Stimulated activated memory B cell treated with anti-CD40 and anti-IgM and Interleukin-4, amounts not matched to agents 10 μg/mL and 1 μg/mL and 100 μg/mL, for 72 hours (primary cell): ENCODE measurements at regions not wholly inside any gene's neighbourhood (a gene's known extent, or its start where the extent isn't known, plus 50 kb on each side); places are given as distances from the start of the nearest gene placed in this dataset.
"Not testable (repeated sequence)": the region's sequence is repeated elsewhere in the genome, so short reads cannot be mapped to it uniquely, and the experiment has no call there.

Experiments
- ATAC-seq: fragments of 150-1000 bp; cut with Tn5 transposase; 2 replicates; pipeline ENCODE4 v1.10.0; 2021
- H3K27ac Mint-ChIP-seq: one replicate; pipeline ENCODE4 v1.8.0; 2022; ENCODE audit warnings: mild to moderate bottlenecking, mixed read lengths
- H3K27me3 Mint-ChIP-seq: one replicate; pipeline ENCODE4 v1.8.0; 2022; ENCODE audit warnings: mixed read lengths
- H3K36me3 Mint-ChIP-seq: one replicate; pipeline ENCODE4 v1.8.0; 2022; ENCODE audit warnings: mixed read lengths
- H3K4me1 Mint-ChIP-seq: one replicate; pipeline ENCODE4 v1.8.0; 2022; ENCODE audit warnings: mixed read lengths
- H3K4me3 Mint-ChIP-seq: one replicate; pipeline ENCODE4 v1.8.0; 2022; ENCODE audit warnings: mild to moderate bottlenecking, moderate library complexity, mixed read lengths
- H3K9me3 Mint-ChIP-seq: one replicate; pipeline ENCODE4 v1.8.0; 2022; ENCODE audit warnings: mixed read lengths

DNA sequence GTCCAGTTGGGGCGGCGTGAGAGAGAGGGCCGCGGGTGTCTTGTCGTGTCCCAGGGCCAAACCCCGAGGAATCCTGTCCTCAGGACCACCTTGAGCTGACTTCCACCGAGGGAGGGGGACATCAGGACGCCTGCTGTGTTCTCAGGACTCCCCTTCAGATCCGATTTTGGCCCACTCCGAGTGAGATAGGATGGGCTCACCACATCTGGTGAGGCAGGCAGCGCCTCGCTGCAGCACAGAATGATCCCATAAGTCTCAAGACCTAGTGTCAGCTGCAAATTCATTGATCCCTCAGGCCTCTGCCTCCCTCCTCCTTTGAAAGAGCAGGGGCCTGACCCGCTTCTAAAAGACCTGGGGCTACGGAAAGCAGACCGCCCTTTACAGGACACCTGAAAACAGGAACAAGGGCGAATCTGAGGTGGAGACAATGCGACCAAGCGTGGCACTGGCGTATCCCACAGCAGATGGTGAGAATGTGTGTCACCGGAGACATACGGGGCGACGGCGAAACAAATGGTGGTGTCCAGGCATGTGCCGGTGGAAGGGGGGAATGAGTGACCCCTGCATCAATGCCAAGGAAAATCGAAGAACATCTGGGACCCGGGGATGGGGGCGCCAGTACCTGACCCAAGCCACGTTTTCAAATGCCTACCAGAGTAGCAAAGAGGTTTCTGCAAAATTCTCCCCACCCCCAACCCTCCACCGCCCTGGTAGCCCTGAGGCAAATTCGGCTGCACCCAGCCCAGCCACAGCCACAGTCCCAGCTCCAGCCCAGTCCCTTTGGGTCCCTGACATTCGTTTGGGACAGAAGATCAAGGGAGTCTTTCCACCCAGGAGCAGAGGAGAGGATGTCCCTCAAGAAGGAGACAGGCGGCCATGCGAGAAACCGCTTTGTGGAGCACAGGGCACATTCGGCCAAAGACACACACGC is 162.1 kb upstream of the ZNF337 start:
- peaks cover 99% of the 10 kb centered on the region for H3K27me3 Mint-ChIP-seq
- ATAC-seq: no peak
- peaks cover 10% of the 10 kb centered on the region for H3K9me3 Mint-ChIP-seq
- H3K27ac Mint-ChIP-seq: no peak overlapping the region
- peaks cover 6% of the 10 kb centered on the region for H3K36me3 Mint-ChIP-seq
- H3K4me1 Mint-ChIP-seq: peaks cover 58% of the 10 kb centered on the region
- no peak overlapping the region for H3K4me3 Mint-ChIP-seq

GRCh38 chr20:25857091-25857788 is 160.6 kb upstream of the ZNF337 start:
- H3K36me3 Mint-ChIP-seq, H3K27ac Mint-ChIP-seq, H3K4me3 Mint-ChIP-seq, ATAC-seq: not testable (repeated sequence)
- peaks cover 10% of the 10 kb centered on the region for H3K9me3 Mint-ChIP-seq
- peaks cover 98% of the 10 kb centered on the region for H3K27me3 Mint-ChIP-seq
- peaks cover 54% of the 10 kb centered on the region for H3K4me1 Mint-ChIP-seq

GRCh38 chr20:25856256-25856884 is 159.7 kb upstream of the ZNF337 start:
- no peak for ATAC-seq
- no peak overlapping the region for H3K27ac Mint-ChIP-seq
- H3K4me3 Mint-ChIP-seq: no peak overlapping the region
- H3K9me3 Mint-ChIP-seq: peaks cover 10% of the 10 kb centered on the region
- H3K36me3 Mint-ChIP-seq: peaks cover 6% of the 10 kb centered on the region
- H3K4me1 Mint-ChIP-seq: peaks cover 46% of the 10 kb centered on the region
- peaks cover 98% of the 10 kb centered on the region for H3K27me3 Mint-ChIP-seq

DNA sequence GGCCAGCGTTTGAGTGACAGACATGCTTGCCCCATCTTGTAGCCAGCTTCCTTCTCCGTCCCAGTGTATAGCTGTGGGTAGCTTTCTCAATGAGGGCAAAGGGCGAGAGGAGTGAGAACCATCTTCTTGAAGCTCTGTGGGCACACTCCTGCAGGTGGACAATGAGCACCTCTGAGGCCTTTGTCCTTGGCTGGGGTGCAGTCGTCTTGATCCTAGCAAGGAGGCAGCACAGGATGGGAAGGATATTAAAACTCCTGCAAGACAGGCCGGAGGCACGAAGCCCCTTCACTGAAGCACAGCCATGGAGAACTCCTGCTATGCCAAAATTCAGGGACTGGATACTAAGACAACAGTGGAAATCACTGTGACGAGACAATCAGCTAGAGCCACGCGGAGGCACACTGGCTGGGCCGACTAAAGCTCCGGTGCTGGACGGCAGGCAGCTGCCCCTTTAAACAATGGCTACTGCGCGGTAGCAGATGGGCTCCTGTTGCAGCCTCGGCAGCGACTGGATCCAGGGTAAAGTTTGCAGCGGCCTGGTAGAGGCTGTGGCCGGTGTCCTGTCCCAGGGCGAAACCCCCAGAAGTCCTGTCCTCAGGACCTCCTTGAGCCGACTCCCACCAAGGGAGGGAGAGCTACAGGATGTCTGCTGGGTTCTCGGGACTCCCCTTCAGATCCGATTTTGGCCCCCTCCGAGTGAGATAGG is 159.0 kb upstream of the ZNF337 start:
- peaks cover 38% of the 10 kb centered on the region for H3K4me1 Mint-ChIP-seq
- H3K27me3 Mint-ChIP-seq: peaks cover 96% of the 10 kb centered on the region
- not testable (repeated sequence) for H3K4me3 Mint-ChIP-seq, ATAC-seq, H3K36me3 Mint-ChIP-seq, H3K27ac Mint-ChIP-seq
- peaks cover 10% of the 10 kb centered on the region for H3K9me3 Mint-ChIP-seq

DNA sequence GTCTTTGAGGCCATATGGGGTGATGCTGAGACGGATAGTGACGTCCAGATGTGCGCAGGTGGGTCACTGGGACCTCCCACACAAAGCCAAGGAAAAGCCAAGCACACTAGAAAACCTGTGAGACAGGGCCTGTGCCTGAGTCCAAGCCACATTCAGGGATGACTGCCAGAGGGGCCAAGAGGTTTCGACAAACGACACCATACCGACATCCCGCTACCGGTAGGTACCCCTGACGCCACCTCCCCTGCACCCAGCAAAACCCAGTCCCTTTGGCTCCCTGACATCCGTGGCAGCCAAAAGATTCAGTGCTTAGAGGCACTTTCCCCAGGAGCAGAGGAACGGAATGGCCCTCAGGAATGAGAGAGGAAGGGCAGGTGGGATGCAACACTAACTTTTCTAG is 158.0 kb upstream of the ZNF337 start:
- peaks cover 10% of the 10 kb centered on the region for H3K9me3 Mint-ChIP-seq
- not testable (repeated sequence) for ATAC-seq, H3K27ac Mint-ChIP-seq, H3K36me3 Mint-ChIP-seq, H3K4me3 Mint-ChIP-seq
- peaks cover 86% of the 10 kb centered on the region for H3K27me3 Mint-ChIP-seq
- peaks cover 29% of the 10 kb centered on the region for H3K4me1 Mint-ChIP-seq

- peaks cover 20% of the 10 kb centered on the region for H3K4me1 Mint-ChIP-seq
- peak overlapping the region; percentile 79 for H3K4me3 Mint-ChIP-seq
- not testable (repeated sequence) for H3K36me3 Mint-ChIP-seq, H3K9me3 Mint-ChIP-seq
- peak overlapping the region; percentile 23 for H3K27ac Mint-ChIP-seq
- peak; percentile 64 for ATAC-seq
- peaks cover 78% of the 10 kb centered on the region for H3K27me3 Mint-ChIP-seq
These were observed 157.2 kb upstream of the ZNF337 start for GRCh38 chr20:25853718-25854388.

DNA sequence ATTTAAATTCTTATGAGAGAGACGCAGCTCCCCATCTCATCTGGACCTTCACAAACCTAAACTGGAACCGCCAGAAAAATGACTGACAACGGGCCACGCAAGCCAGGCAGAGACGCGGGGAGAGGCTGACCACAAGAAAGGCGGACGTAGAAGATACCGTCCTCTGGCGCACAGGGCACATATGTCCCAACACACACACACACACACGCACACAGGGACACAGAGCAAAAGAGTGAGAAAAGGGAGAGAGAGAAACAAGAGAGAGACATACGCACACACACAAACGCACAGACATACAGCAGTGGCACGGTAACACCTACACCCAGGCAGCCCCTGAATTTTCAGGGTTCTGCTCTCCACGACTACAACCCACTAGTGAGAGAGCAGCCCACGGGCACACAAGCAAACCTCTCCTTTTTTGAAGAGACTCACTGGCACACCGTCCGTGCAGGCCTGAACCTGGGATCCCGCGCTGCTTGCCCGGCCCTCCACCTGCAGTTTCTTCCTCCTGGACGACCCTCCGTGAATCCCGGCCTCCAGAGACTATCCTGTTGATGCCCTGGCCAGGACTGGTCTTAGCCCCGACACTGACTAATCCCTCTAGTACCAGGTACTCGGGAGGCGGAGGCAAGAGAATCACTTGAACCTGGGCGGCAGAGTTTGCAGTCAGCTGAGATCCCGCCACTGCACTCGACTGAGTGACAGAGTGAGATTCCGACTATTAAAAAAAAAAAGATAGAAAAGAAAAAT is 156.5 kb upstream of the ZNF337 start:
- Mint-ChIP-seq H3K27me3 (peaks cover 71% of the 10 kb centered on the region), H3K4me3 (peak overlapping the region; percentile 79), H3K27ac (peak overlapping the region; percentile 23), H3K4me1 (peaks cover 17% of the 10 kb centered on the region)
- not testable (repeated sequence) for ATAC-seq, H3K9me3 Mint-ChIP-seq, H3K36me3 Mint-ChIP-seq

GRCh38 chr20:25850133-25850532 is 153.5 kb upstream of the ZNF337 start:
- not testable (repeated sequence) for H3K4me3 Mint-ChIP-seq, H3K9me3 Mint-ChIP-seq, ATAC-seq, H3K36me3 Mint-ChIP-seq, H3K27ac Mint-ChIP-seq
- Mint-ChIP-seq H3K4me1 (peaks cover 17% of the 10 kb centered on the region), H3K27me3 (peaks cover 41% of the 10 kb centered on the region)

- H3K9me3 Mint-ChIP-seq: no peaks in the 10 kb centered on the region
- no peaks in the 10 kb centered on the region for H3K36me3 Mint-ChIP-seq
- H3K27ac Mint-ChIP-seq: no peak overlapping the region
These were observed 151.6 kb upstream of the ZNF337 start for GRCh38 chr20:25848222-25848621.

GRCh38 chr20:25844640-25845039 is 148.0 kb upstream of the ZNF337 start:
- not testable (repeated sequence) for H3K9me3 Mint-ChIP-seq, H3K4me1 Mint-ChIP-seq, H3K4me3 Mint-ChIP-seq, H3K27me3 Mint-ChIP-seq, H3K36me3 Mint-ChIP-seq, H3K27ac Mint-ChIP-seq, ATAC-seq

More at GRCh38 chr20:25848222-25848621, 151.6 kb upstream of the ZNF337 start:
- ATAC-seq: no peak
- H3K4me3 Mint-ChIP-seq: no peak overlapping the region
- H3K4me1 Mint-ChIP-seq: peaks cover 6% of the 10 kb centered on the region
- H3K27me3 Mint-ChIP-seq: peaks cover 22% of the 10 kb centered on the region

- H3K4me3 Mint-ChIP-seq, ATAC-seq, H3K27ac Mint-ChIP-seq, H3K9me3 Mint-ChIP-seq, H3K27me3 Mint-ChIP-seq, H3K4me1 Mint-ChIP-seq, H3K36me3 Mint-ChIP-seq: not testable (repeated sequence)
These were observed 116.9 kb upstream of the ZNF337 start for GRCh38 chr20:25813511-25813910.

DNA sequence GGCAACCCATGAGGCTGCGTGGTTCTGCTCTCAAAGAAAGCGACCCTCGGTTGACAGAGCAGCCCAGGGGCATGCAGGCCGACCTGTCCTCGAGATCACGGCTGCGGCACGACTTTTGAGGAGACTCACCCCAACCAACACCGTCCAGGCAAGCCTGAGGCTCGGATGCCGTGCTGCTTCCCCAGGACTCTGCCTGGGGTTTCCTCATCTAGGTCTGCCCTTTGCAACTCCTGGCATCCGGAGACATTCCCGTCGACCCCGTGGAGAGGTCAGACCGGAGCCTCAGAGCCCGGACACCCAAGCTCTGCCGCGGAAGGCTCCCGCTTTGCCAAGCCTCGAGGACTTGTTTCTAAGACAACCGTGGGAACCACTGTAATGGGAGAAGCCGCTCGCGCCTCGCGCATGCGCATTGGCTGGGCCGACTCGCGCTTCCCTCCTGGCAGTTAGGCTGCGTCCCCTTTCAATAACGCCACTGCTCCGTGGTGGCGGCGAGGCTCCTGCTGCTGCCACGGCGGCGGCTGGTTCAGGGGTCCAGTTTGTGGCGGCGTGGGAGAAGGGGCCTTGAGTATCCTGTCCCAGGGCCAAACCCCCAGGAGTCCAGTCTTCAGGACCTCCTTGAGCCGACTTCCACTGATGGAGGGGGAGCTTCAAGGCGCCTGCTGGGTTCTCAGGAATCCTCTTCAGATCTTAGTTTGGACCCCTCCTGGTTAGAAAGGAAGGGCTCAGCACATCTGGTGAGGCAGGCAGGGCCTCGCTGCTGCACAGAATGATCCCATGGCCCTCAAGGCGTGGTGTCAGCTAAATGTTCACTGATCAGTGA is 101.7 kb upstream of the ZNF337 start:
- not testable (repeated sequence) for H3K4me3 Mint-ChIP-seq, H3K27me3 Mint-ChIP-seq, H3K9me3 Mint-ChIP-seq, H3K4me1 Mint-ChIP-seq, H3K27ac Mint-ChIP-seq, H3K36me3 Mint-ChIP-seq
- peak; percentile 39 for ATAC-seq

- H3K27me3 Mint-ChIP-seq, H3K4me1 Mint-ChIP-seq, ATAC-seq, H3K27ac Mint-ChIP-seq, H3K4me3 Mint-ChIP-seq, H3K36me3 Mint-ChIP-seq, H3K9me3 Mint-ChIP-seq: not testable (repeated sequence)
These were observed 100.4 kb upstream of the ZNF337 start for GRCh38 chr20:25797062-25797461.
